ENCODE measurements at regions not wholly inside any gene's neighbourhood (a gene's known extent, or its start where the extent isn't known, plus 50 kb on each side); places are given as distances from the start of the nearest gene placed in this dataset.

- TF ChIP-seq CTCF (IDR thresholded peaks at IDR 0.05; ENCODE audit: borderline replicate concordance, insufficient read depth, low read depth, low read length): no peak
- H3K4me3 ChIP-seq (ENCODE audit: low read depth, low read length): no peak overlapping the region
Observed at GRCh38 chr2:237200462-237200861, 114.8 kb downstream of the COPS8 start.

DNA sequence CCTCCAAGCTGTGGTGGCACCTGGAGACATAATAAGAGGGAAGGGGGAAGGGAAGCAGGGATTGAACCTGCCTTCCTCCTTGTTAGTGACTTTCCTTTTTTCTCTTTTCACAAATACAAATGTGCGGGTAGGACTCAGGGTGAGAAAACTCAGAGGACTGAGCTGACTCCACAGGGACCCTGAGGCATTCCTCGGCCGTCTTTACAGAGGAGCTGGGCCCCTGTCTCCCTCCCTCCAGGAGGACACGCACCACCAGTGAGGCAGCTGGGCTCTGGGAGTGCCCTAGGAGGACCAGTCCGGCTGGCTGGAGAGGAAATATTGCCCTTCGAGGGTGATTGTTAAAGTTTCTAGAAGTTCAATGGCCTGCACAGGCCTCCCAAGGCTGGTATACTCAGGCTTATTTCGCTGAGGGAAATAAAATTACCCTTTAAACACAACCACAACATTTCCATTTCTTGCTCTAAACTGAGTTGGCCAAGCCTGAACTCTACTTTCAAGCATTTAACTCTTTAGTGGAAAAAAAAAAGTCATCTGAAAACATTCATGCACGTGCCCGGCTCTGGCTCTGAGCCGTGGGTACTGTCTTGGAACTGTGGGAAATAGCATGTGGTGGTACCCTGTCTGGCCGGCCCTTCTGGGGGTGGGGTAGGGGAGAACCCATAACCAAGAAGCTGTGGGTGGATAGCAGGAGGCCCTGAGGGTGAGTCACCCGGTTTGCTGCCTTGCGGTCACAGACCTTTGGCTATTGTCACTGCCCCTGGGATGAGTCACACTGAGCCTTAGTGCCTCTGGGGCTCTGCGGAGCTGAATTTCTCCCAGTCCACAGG is 116.0 kb downstream of the COPS8 start:
- TF ChIP-seq CTCF (IDR thresholded peaks at IDR 0.05; ENCODE audit: borderline replicate concordance, insufficient read depth, low read depth, low read length): no peak
- H3K4me3 ChIP-seq (ENCODE audit: low read depth, low read length): no peak overlapping the region

- no peak for TF ChIP-seq CTCF (IDR thresholded peaks at IDR 0.05; ENCODE audit: borderline replicate concordance, insufficient read depth, low read depth, low read length)
- H3K4me3 ChIP-seq (ENCODE audit: low read depth, low read length): no peak overlapping the region
Observed at GRCh38 chr2:237202288-237203030, 116.8 kb downstream of the COPS8 start.

DNA sequence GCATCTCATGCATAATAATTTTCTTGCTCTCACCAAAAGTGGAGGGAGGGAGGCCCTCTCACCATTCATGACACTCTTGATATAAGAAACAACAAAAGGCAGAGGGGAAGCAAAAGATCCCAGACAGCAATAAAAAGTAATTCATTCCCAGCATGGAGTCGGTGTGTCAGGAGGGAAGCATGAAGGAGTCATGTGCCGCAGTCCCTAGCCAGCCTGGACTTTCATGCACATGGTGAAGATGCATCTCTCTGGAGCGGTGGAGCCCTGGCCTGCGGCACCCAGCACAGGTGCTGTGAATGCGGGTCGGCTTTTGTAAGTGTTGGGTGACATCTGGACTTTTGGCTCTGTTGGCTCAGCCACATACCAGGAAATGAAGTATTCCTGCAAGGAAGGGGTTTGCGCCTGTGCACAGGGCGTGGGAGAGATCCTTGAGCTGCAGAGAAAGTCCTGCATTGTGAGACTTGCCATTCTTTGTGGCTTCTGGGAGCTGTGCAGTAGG is 119.4 kb downstream of the COPS8 start:
- no peak for TF ChIP-seq CTCF (IDR thresholded peaks at IDR 0.05; ENCODE audit: borderline replicate concordance, insufficient read depth, low read depth, low read length)

DNA sequence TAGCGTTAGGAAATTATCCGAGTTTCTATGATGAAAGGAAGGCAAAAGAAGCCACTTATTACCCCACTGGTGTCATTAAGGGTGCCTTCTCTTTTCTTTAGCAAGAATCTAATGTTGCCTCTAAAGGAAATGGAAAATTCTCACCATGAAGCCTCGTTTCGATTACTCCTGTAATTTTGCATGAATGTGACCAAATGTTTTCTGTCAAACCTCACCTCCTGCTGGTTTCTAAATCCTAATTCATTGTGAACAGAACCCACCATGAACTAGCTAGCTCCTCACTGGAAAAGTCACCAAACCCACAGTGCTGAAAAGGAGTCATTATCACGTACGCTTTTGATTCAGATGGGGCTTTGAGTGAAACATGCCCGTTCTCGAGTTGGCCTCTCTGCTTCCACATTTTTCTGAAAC is 119.9 kb downstream of the COPS8 start:
- H3K4me3 ChIP-seq (ENCODE audit: low read depth, low read length): no peak overlapping the region
- TF ChIP-seq CTCF (IDR thresholded peaks at IDR 0.05; ENCODE audit: borderline replicate concordance, insufficient read depth, low read depth, low read length): no peak

More for the DNA sequence above, 119.4 kb downstream of the COPS8 start:
- H3K4me3 ChIP-seq (ENCODE audit: low read depth, low read length): no peak overlapping the region

DNA sequence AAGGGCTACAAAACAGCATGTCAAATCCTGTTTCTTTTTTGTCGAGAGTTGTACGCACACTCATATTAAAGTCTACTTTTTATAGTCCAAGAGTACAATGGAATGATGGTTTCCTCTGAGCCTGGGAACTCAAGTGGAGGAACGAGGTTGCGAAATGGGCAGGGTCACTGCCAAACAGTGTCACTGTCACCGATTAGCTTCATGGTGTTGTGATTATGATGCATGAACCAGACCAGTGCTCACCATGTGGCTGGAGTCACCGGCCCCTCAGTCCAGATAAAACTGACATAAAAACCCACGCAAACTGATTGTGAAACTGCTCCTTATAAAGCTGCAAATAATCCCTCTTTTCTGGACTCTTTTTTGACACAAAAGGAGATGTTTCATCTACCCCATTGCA is 122.0 kb downstream of the COPS8 start:
- H3K4me3 ChIP-seq (ENCODE audit: low read depth, low read length): no peak overlapping the region
- TF ChIP-seq CTCF (IDR thresholded peaks at IDR 0.05; ENCODE audit: borderline replicate concordance, insufficient read depth, low read depth, low read length): no peak

Measured in GM12875 (cell line).